Neural cell (in vitro differentiated cells): ENCODE measurements at regions not wholly inside any gene's neighbourhood (a gene's known extent, or its start where the extent isn't known, plus 50 kb on each side); places are given as distances from the start of the nearest gene placed in this dataset.

Source experiments
- H2AFZ ChIP-seq: fragments of 200-600, 300-800 bp; sonication (generic), shearing (Covaris generic); 2 replicates; pipeline ENCODE4 v1.6.0; 2014; ENCODE audit warnings: low read depth, mild to moderate bottlenecking, antibody characterized with exemption, low read length, moderate library complexity
- H3F3A ChIP-seq: fragments of 200-600 bp; shearing (Covaris generic); 2 replicates; pipeline ENCODE4 v1.6.1; 2016; ENCODE audit warnings: mild to moderate bottlenecking, moderate library complexity, mixed read lengths, antibody characterized with exemption, low read length; ENCODE audit not compliant: insufficient read depth, poor library complexity, severe bottlenecking
- H3K27ac ChIP-seq: fragments of 200-600, 300-800 bp; sonication (generic), shearing (Covaris generic); 2 replicates; pipeline ENCODE4 v1.5.1; 2014; ENCODE audit warnings: mild to moderate bottlenecking, low read length, moderate library complexity
- H3K27me3 ChIP-seq: fragments of 300-800, 200-600 bp; sonication (generic), shearing (Covaris generic); 2 replicates; pipeline ENCODE4 v1.6.0; 2014; ENCODE audit warnings: mild to moderate bottlenecking, low read depth, low read length, moderate library complexity; ENCODE audit not compliant: insufficient read depth
- H3K36me3 ChIP-seq: fragments of 300-800, 200-600 bp; sonication (generic), shearing (Covaris generic); 2 replicates; pipeline ENCODE4 v1.5.1; 2014; ENCODE audit warnings: mild to moderate bottlenecking, antibody characterized with exemption, low read length, moderate library complexity; ENCODE audit not compliant: insufficient read depth
- H3K4me2 ChIP-seq: fragments of 300-800, 200-600 bp; sonication (generic), shearing (Covaris generic); 2 replicates; pipeline ENCODE4 v1.6.0; 2014; ENCODE audit warnings: mild to moderate bottlenecking, low read length
- H3K4me3 ChIP-seq: fragments of 300-800, 200-600 bp; sonication (generic), shearing (Covaris generic); 2 replicates; pipeline ENCODE4 v1.5.1; 2014; ENCODE audit warnings: mild to moderate bottlenecking, low read length, moderate library complexity
- H3K79me2 ChIP-seq: fragments of 200-600 bp; shearing (Covaris generic); replicated peaks from 2 replicates; pipeline ENCODE4 v1.6.0; 2014; ENCODE audit warnings: mild to moderate bottlenecking, low read length, moderate library complexity; ENCODE audit not compliant: insufficient read depth
- H3K9ac ChIP-seq: fragments of 300-800, 200-600 bp; sonication (generic), shearing (Covaris generic); 2 replicates; pipeline ENCODE4 v1.6.1; 2016; ENCODE audit warnings: mild to moderate bottlenecking, low read length, mixed read lengths
- H3K9me2 ChIP-seq: fragments of 200-600 bp; shearing (Covaris generic); 2 replicates; pipeline ENCODE4 v1.6.1; 2016; ENCODE audit warnings: mild to moderate bottlenecking, low read length, mixed read lengths; ENCODE audit not compliant: insufficient read depth
- H3K9me3 ChIP-seq: fragments of 200-600, 300-800 bp; sonication (generic), shearing (Covaris generic); 2 replicates; pipeline ENCODE4 v1.6.1; 2016; ENCODE audit warnings: mild to moderate bottlenecking, mixed run types, low read length, moderate library complexity, mixed read lengths
- H4K20me1 ChIP-seq: fragments of 200-600 bp; shearing (Covaris generic); 2 replicates; pipeline ENCODE4 v1.6.1; 2016; ENCODE audit warnings: mild to moderate bottlenecking, mixed run types; ENCODE audit not compliant: insufficient read depth
- CTCF ChIP-seq: fragments of 450-650 bp; IDR thresholded peaks from 2 replicates; pipeline ENCODE4 v1.5.1; 2014; ENCODE audit warnings: antibody characterized with exemption, mild to moderate bottlenecking, moderate library complexity; ENCODE audit not compliant: poor library complexity, severe bottlenecking
- EP300 ChIP-seq: fragments of 450-650 bp; conservative IDR thresholded peaks from 2 replicates; pipeline ENCODE4 v1.6.1; 2014; ENCODE audit warnings: antibody characterized with exemption, mild to moderate bottlenecking, moderate library complexity; ENCODE audit not compliant: poor library complexity, severe bottlenecking
- EZH2 ChIP-seq: fragments of 200-600, 300-800 bp; shearing (Covaris generic), sonication (generic); IDR thresholded peaks from 2 replicates; pipeline ENCODE4 v1.6.1; 2014; ENCODE audit warnings: antibody characterized with exemption, low read length, borderline replicate concordance, mild to moderate bottlenecking; ENCODE audit not compliant: insufficient read depth, poor library complexity, severe bottlenecking
- MXI1 ChIP-seq: fragments of 450-650 bp; conservative IDR thresholded peaks from 2 replicates; pipeline ENCODE4 v1.6.1; 2014; ENCODE audit warnings: antibody characterized with exemption, mild to moderate bottlenecking; ENCODE audit not compliant: poor library complexity, severe bottlenecking
- POLR2AphosphoS5 ChIP-seq: IDR thresholded peaks from 2 replicates; pipeline ENCODE4 v1.6.1; 2012
- RAD21 ChIP-seq: fragments of 450-650 bp; conservative IDR thresholded peaks from 2 replicates; pipeline ENCODE4 v1.6.1; 2014; ENCODE audit warnings: antibody characterized with exemption, mild to moderate bottlenecking, moderate library complexity
- SMC3 ChIP-seq: fragments of 450-650 bp; conservative IDR thresholded peaks from 2 replicates; pipeline ENCODE4 v1.6.1; 2014; ENCODE audit warnings: antibody characterized with exemption, mild to moderate bottlenecking, moderate library complexity; ENCODE audit not compliant: poor library complexity
- TAF1 ChIP-seq: IDR thresholded peaks from 2 replicates; pipeline ENCODE4 v1.6.1; 2012; ENCODE audit warnings: low read depth
- TF ChIP-seq, protein P1 (sequence below): IDR thresholded peaks from 2 replicates; pipeline ENCODE4 v1.6.1; 2012; ENCODE audit warnings: borderline replicate concordance

DNA sequence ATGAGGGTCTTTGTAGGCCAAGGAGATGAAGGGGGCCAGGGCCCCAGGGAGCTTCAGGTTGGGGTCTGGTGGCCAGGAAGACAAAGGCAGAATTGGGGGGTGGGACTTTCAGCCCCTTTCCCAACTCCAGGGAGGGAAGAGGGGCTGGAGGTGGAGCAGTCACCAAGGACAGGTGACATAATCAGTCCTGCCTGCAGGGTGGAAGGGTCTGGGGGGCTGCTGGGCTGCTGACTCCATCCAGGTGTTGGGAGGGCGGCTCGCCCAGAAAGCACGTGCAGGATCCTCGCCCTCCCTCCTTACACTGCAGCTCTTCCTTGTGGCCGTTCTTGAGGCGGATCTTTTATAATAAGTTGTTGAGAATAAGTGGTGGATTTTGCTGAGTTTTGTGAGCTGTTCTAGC, 1491.1 kb downstream of the TBC1D22A start:
- no peaks in the 10 kb centered on the region for H3K9me2 ChIP-seq
- H3K9ac ChIP-seq: no peak overlapping the region
- H3K9me3 ChIP-seq: no peaks in the 10 kb centered on the region
- no peak overlapping the region for H3K4me3 ChIP-seq
- TF ChIP-seq SMC3 (no peak), POLR2AphosphoS5 (no peak), EZH2 (no peak), MXI1 (no peak), RAD21 (no peak), EP300 (no peak), CTCF (no peak), TAF1 (no peak)
- TF ChIP-seq, protein P1, sequence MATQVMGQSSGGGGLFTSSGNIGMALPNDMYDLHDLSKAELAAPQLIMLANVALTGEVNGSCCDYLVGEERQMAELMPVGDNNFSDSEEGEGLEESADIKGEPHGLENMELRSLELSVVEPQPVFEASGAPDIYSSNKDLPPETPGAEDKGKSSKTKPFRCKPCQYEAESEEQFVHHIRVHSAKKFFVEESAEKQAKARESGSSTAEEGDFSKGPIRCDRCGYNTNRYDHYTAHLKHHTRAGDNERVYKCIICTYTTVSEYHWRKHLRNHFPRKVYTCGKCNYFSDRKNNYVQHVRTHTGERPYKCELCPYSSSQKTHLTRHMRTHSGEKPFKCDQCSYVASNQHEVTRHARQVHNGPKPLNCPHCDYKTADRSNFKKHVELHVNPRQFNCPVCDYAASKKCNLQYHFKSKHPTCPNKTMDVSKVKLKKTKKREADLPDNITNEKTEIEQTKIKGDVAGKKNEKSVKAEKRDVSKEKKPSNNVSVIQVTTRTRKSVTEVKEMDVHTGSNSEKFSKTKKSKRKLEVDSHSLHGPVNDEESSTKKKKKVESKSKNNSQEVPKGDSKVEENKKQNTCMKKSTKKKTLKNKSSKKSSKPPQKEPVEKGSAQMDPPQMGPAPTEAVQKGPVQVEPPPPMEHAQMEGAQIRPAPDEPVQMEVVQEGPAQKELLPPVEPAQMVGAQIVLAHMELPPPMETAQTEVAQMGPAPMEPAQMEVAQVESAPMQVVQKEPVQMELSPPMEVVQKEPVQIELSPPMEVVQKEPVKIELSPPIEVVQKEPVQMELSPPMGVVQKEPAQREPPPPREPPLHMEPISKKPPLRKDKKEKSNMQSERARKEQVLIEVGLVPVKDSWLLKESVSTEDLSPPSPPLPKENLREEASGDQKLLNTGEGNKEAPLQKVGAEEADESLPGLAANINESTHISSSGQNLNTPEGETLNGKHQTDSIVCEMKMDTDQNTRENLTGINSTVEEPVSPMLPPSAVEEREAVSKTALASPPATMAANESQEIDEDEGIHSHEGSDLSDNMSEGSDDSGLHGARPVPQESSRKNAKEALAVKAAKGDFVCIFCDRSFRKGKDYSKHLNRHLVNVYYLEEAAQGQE: no peak
- no peaks in the 10 kb centered on the region for H3K79me2 ChIP-seq
- H2AFZ ChIP-seq: no peak overlapping the region
- H4K20me1 ChIP-seq: no peaks in the 10 kb centered on the region
- H3K36me3 ChIP-seq: no peaks in the 10 kb centered on the region
- no peak overlapping the region for H3K27ac ChIP-seq
- H3K4me2 ChIP-seq: no peak overlapping the region
- H3K27me3 ChIP-seq: no peaks in the 10 kb centered on the region
- no peaks in the 10 kb centered on the region for H3F3A ChIP-seq

DNA sequence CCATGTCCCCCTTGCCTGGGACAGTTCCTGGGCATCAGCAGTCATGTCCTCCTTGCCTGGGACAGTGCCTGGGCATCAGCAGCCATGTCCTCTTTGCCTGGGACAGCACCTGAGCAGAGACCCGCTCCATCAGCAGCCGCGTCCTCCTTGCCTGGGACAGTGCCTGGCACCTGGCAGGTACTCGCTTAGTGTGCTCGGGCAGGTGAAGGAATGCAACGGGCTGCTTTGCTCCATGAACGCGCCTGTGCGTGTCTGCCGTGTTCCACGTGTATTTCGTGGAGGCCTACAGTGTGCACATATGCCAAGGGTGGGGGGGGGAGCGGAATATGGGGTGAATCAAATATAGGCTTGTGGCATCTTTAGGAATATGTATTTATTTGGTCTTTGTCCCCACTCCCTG, 1490.7 kb downstream of the TBC1D22A start:
- Histone ChIP-seq H3K27ac (no peak overlapping the region), H3K36me3 (no peaks in the 10 kb centered on the region), H3K4me3 (no peak overlapping the region), H3K27me3 (no peaks in the 10 kb centered on the region), H3K9ac (no peak overlapping the region), H3K9me2 (no peaks in the 10 kb centered on the region), H2AFZ (no peak overlapping the region), H3K79me2 (no peaks in the 10 kb centered on the region), H3K4me2 (no peak overlapping the region), H3F3A (no peaks in the 10 kb centered on the region), H4K20me1 (no peaks in the 10 kb centered on the region), H3K9me3 (no peaks in the 10 kb centered on the region)
- TF ChIP-seq CTCF: no peak
